WTC11 (cell line): ENCODE measurements at regions not wholly inside any gene's neighbourhood (a gene's known extent, or its start where the extent isn't known, plus 50 kb on each side); places are given as distances from the start of the nearest gene placed in this dataset.

Source experiments
- NR3C1 ChIP-seq: sonication (generic); formaldehyde crosslinking; conservative IDR thresholded peaks from 2 replicates; pipeline ENCODE4 v1.8.1; 2023; ENCODE audit warnings: low read depth, mild to moderate bottlenecking, missing genetic modification reagents
- ZNF138 ChIP-seq: sonication (generic); formaldehyde crosslinking; conservative IDR thresholded peaks from 2 replicates; pipeline ENCODE4 v1.8.1; 2022; ENCODE audit warnings: mild to moderate bottlenecking, moderate library complexity, missing genetic modification reagents
- TF ChIP-seq, protein P1 (sequence below): fragments of 200-600 bp; IDR thresholded peaks from 2 replicates; pipeline ENCODE4 v1.8.0; 2022; ENCODE audit warnings: antibody characterized with exemption

DNA sequence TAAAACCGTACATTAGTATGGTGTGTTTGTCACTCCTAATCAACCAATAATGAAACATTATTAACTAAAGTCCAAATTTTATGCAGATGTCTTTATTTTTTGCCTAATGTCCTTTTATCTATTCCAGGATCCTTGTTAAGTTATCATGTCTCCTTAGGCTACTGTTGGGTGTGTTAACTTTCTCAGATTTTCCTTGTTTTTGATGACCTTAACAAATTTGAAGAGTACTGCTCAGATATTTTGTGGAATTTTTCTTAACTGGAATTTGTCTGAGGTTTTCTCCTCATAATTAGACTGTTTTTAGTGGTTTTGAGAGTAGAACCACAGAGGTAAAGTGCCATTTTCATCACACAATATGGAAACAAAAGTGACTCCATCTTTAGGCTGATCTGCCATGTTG, 406.3 kb downstream of the MEI4 start:
- no peak for TF ChIP-seq ZNF138 (CRISPR knock-in tag)
- TF ChIP-seq, protein P1, sequence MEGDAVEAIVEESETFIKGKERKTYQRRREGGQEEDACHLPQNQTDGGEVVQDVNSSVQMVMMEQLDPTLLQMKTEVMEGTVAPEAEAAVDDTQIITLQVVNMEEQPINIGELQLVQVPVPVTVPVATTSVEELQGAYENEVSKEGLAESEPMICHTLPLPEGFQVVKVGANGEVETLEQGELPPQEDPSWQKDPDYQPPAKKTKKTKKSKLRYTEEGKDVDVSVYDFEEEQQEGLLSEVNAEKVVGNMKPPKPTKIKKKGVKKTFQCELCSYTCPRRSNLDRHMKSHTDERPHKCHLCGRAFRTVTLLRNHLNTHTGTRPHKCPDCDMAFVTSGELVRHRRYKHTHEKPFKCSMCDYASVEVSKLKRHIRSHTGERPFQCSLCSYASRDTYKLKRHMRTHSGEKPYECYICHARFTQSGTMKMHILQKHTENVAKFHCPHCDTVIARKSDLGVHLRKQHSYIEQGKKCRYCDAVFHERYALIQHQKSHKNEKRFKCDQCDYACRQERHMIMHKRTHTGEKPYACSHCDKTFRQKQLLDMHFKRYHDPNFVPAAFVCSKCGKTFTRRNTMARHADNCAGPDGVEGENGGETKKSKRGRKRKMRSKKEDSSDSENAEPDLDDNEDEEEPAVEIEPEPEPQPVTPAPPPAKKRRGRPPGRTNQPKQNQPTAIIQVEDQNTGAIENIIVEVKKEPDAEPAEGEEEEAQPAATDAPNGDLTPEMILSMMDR = no peak
- TF ChIP-seq NR3C1 = no peak
